A673 (cell line): ENCODE measurements at regions not wholly inside any gene's neighbourhood (a gene's known extent, or its start where the extent isn't known, plus 50 kb on each side); places are given as distances from the start of the nearest gene placed in this dataset.

ENCODE experiments used
- CTCF ChIP-seq: fragments of 300-800, 200-600 bp; sonication (generic); conservative IDR thresholded peaks from 2 replicates; pipeline ENCODE4 v1.5.1; 2017; ENCODE audit warnings: low read depth, mild to moderate bottlenecking, antibody characterized with exemption, low read length, moderate library complexity, mixed read lengths
- EZH2 ChIP-seq: fragments of 200-600 bp; sonication (generic); IDR thresholded peaks from 2 replicates; pipeline ENCODE4 v1.6.1; 2017; ENCODE audit warnings: borderline replicate concordance, low read depth, mild to moderate bottlenecking, mixed read lengths, antibody characterized with exemption, low read length; ENCODE audit not compliant: poor library complexity, severe bottlenecking

- no peak for TF ChIP-seq CTCF
- no peak for TF ChIP-seq EZH2
Measured at GRCh38 chr3:82229397-82229796, 468.0 kb upstream of the GBE1 start.
